ENCODE measurements at regions not wholly inside any gene's neighbourhood (a gene's known extent, or its start where the extent isn't known, plus 50 kb on each side); places are given as distances from the start of the nearest gene placed in this dataset.

- WGBS, 2 donors, result 79 to 87% methylated on average over 6 of the region's 6 CpGs
- TF ChIP-seq POLR2A (IDR thresholded peaks at IDR 0.05) (no peak), CTCF (IDR thresholded peaks at IDR 0.05) (no peak)
- H3K4me3 ChIP-seq (ENCODE audit: low read depth, poor library complexity, severe bottlenecking), result no peak overlapping the region
- DNase-seq (ENCODE audit: low spot score in 2 of 2), result no peak
- intact Hi-C loops (cut with DNase I; ENCODE audit: low total_unique reads), result no loop called here
These were observed 1285.7 kb downstream of the CNTNAP5 start for GRCh38 chr2:125310657-125311364.

GRCh38 chr2:125312342-125312741, 1287.3 kb downstream of the CNTNAP5 start:
- H3K4me3 ChIP-seq (ENCODE audit: low read depth, poor library complexity, severe bottlenecking), result no peak overlapping the region
- intact Hi-C loops (cut with DNase I; ENCODE audit: low total_unique reads), result no loop called here
- 93 to 95% methylated on average over 17 of the region's 17 CpGs for WGBS, 2 donors
- DNase-seq (ENCODE audit: low spot score in 2 of 2), result no peak
- TF ChIP-seq CTCF (IDR thresholded peaks at IDR 0.05) (no peak), POLR2A (IDR thresholded peaks at IDR 0.05) (no peak)

GRCh38 chr2:125313806-125314205, 1288.7 kb downstream of the CNTNAP5 start:
- no peak overlapping the region for H3K4me3 ChIP-seq (ENCODE audit: low read depth, poor library complexity, severe bottlenecking)
- no peak for TF ChIP-seq POLR2A (IDR thresholded peaks at IDR 0.05)
- TF ChIP-seq CTCF (IDR thresholded peaks at IDR 0.05), result no peak
- intact Hi-C loops (cut with DNase I; ENCODE audit: low total_unique reads), result no loop called here
- WGBS, 2 donors, result 17 to 52% methylated on average over 1 of the region's 1 CpG
- no peak for DNase-seq (ENCODE audit: low spot score in 2 of 2)

- WGBS, 2 donors, result 84 to 90% methylated on average over 2 of the region's 2 CpGs
- no peak overlapping the region for H3K4me3 ChIP-seq (ENCODE audit: low read depth, poor library complexity, severe bottlenecking)
- intact Hi-C loops (cut with DNase I; ENCODE audit: low total_unique reads), result no loop called here
- no peak for TF ChIP-seq POLR2A (IDR thresholded peaks at IDR 0.05)
- no peak for TF ChIP-seq CTCF (IDR thresholded peaks at IDR 0.05)
- no peak for DNase-seq (ENCODE audit: low spot score in 2 of 2)
These were observed 1293.7 kb downstream of the CNTNAP5 start for GRCh38 chr2:125318740-125319139.

- no peak overlapping the region for H3K4me3 ChIP-seq (ENCODE audit: low read depth, poor library complexity, severe bottlenecking)
- no peak for DNase-seq (ENCODE audit: low spot score in 2 of 2)
- TF ChIP-seq POLR2A (IDR thresholded peaks at IDR 0.05) (no peak), CTCF (IDR thresholded peaks at IDR 0.05) (no peak)
- intact Hi-C loops (cut with DNase I; ENCODE audit: low total_unique reads), result no loop called here
These were observed 1299.2 kb downstream of the CNTNAP5 start for GRCh38 chr2:125324273-125324672.

GRCh38 chr2:125330133-125330532, 1305.0 kb downstream of the CNTNAP5 start:
- no peak overlapping the region for H3K4me3 ChIP-seq (ENCODE audit: low read depth, poor library complexity, severe bottlenecking)
- TF ChIP-seq CTCF (IDR thresholded peaks at IDR 0.05), result no peak
- TF ChIP-seq POLR2A (IDR thresholded peaks at IDR 0.05), result no peak
- DNase-seq (ENCODE audit: low spot score in 2 of 2), result no peak
- intact Hi-C loops (cut with DNase I; ENCODE audit: low total_unique reads), result no loop called here

Data from lower leg skin (tissue), 4 donors.